ENCODE measurements at regions not wholly inside any gene's neighbourhood (a gene's known extent, or its start where the extent isn't known, plus 50 kb on each side); places are given as distances from the start of the nearest gene placed in this dataset.
A peak's percentile ranks its signal among the peaks of the same experiment; 100 is the strongest.

GRCh38 chr20:34189572-34190163, 51.6 kb upstream of the ASIP start:
- Histone ChIP-seq H3K79me2 (ENCODE audit: insufficient read depth, low read depth) (no peaks in the 10 kb centered on the region), H3K4me2 (no peak overlapping the region), H3K4me3 (IDR thresholded peaks at IDR 0.05; ENCODE audit: insufficient read depth, low read depth, low read length) (no peak overlapping the region), H4K20me1 (ENCODE audit: insufficient read depth) (no peaks in the 10 kb centered on the region), H3K27ac (no peak overlapping the region), H3K36me3 (ENCODE audit: insufficient read depth) (no peaks in the 10 kb centered on the region), H2AFZ (ENCODE audit: low read depth) (no peak overlapping the region), H3K27me3 (ENCODE audit: insufficient read depth, low read depth) (no peaks in the 10 kb centered on the region), H3K9ac (no peak overlapping the region), H3K4me1 (ENCODE audit: low read depth, poor library complexity, severe bottlenecking) (no peaks in the 10 kb centered on the region)
- no peak for TF ChIP-seq CTCF (conservative IDR thresholded peaks at IDR 0.05; ENCODE audit: low read depth, low read length)

GRCh38 chr20:34190262-34190661, 51.0 kb upstream of the ASIP start:
- Histone ChIP-seq H3K4me3 (IDR thresholded peaks at IDR 0.05; ENCODE audit: insufficient read depth, low read depth, low read length) (no peak overlapping the region), H3K27ac (no peak overlapping the region), H4K20me1 (ENCODE audit: insufficient read depth) (no peaks in the 10 kb centered on the region), H3K36me3 (ENCODE audit: insufficient read depth) (no peaks in the 10 kb centered on the region), H3K27me3 (ENCODE audit: insufficient read depth, low read depth) (no peaks in the 10 kb centered on the region), H3K9ac (no peak overlapping the region), H3K4me2 (no peak overlapping the region), H3K4me1 (ENCODE audit: low read depth, poor library complexity, severe bottlenecking) (no peaks in the 10 kb centered on the region), H3K79me2 (ENCODE audit: insufficient read depth, low read depth) (no peaks in the 10 kb centered on the region), H2AFZ (ENCODE audit: low read depth) (no peak overlapping the region; the same call in 1 of the 2 replicates)
- TF ChIP-seq CTCF (conservative IDR thresholded peaks at IDR 0.05; ENCODE audit: low read depth, low read length), result no peak

- Histone ChIP-seq H2AFZ (ENCODE audit: low read depth) (no peak overlapping the region; the same call in 1 of the 2 replicates), H3K27me3 (ENCODE audit: insufficient read depth, low read depth) (no peaks in the 10 kb centered on the region), H3K4me3 (IDR thresholded peaks at IDR 0.05; ENCODE audit: insufficient read depth, low read depth, low read length) (no peak overlapping the region), H3K27ac (no peak overlapping the region), H3K4me2 (no peak overlapping the region), H3K36me3 (ENCODE audit: insufficient read depth) (no peaks in the 10 kb centered on the region), H4K20me1 (ENCODE audit: insufficient read depth) (no peaks in the 10 kb centered on the region), H3K9ac (no peak overlapping the region), H3K79me2 (ENCODE audit: insufficient read depth, low read depth) (no peaks in the 10 kb centered on the region), H3K4me1 (ENCODE audit: low read depth, poor library complexity, severe bottlenecking) (no peaks in the 10 kb centered on the region)
- TF ChIP-seq CTCF (conservative IDR thresholded peaks at IDR 0.05; ENCODE audit: low read depth, low read length), result peak; percentile 85
These were observed 50.5 kb upstream of the ASIP start for GRCh38 chr20:34190679-34191090.
